HAP-1 (cell line): ENCODE measurements at regions not wholly inside any gene's neighbourhood (a gene's known extent, or its start where the extent isn't known, plus 50 kb on each side); places are given as distances from the start of the nearest gene placed in this dataset.
"Not testable (repeated sequence)": the region's sequence is repeated elsewhere in the genome, so short reads cannot be mapped to it uniquely, and the experiment has no call there.

Experiments
- DNase-seq, 2 experiments: peaks; one replicate each; pipeline ENCODE4 v3.0.0-alpha.2; 2016 to 2020; ENCODE audit warnings: low spot score in 2 of 2
- H3K27me3 ChIP-seq: fragments of 250-450 bp; sonication (Bioruptor Pico); 2 replicates; pipeline ENCODE4 v1.5.1; 2020; ENCODE audit warnings: low read depth, mild to moderate bottlenecking, moderate library complexity
- H3K36me3 ChIP-seq: fragments of 250-450 bp; sonication (Bioruptor Pico); replicated peaks from 2 replicates; pipeline ENCODE4 v1.5.1; 2020; ENCODE audit warnings: mild to moderate bottlenecking
- H3K4me1 ChIP-seq: fragments of 250-450 bp; sonication (Bioruptor Pico); 2 replicates; pipeline ENCODE4 v1.5.1; 2020; ENCODE audit warnings: mild to moderate bottlenecking
- H3K4me3 ChIP-seq: fragments of 250-450 bp; sonication (Bioruptor Pico); 2 replicates; pipeline ENCODE4 v1.5.1; 2020; ENCODE audit warnings: mild to moderate bottlenecking, moderate library complexity
- H3K9me3 ChIP-seq: fragments of 250-450 bp; sonication (Bioruptor Pico); 2 replicates; pipeline ENCODE4 v1.5.1; 2020; ENCODE audit warnings: mild to moderate bottlenecking, moderate library complexity
- in situ Hi-C: fragments of 300-500 bp; cut with MboI; formaldehyde crosslinking; loops from 3 replicates; pipeline ENCODE4 v1.14.3; 2020; ENCODE audit warnings: low sequenced_read_pairs, inconsistent platforms, mixed read lengths

DNA sequence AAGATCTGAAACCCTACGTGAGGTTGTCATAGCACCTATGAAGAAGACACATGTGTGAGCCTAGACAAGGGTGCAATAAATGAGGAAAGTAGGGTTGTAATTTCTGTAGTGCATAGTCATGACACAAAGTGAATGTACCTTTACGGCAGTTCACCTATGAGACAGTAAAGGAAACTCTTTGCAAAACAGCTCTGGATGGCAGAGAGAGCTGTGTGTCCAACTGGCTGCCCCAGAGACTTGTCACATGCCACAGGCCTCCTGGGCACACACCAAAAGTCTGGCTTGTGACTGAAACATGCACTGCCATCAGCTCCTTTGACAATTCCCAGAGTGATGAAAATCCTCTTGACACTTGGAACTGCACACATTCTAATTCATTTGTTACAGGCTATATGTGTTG, 90.7 kb upstream of the NAMPT start:
- H3K9me3 ChIP-seq: no peaks in the 10 kb centered on the region
- in situ Hi-C loops: no loop called here
- H3K27me3 ChIP-seq: no peaks in the 10 kb centered on the region
- no peaks in the 10 kb centered on the region for H3K4me1 ChIP-seq
- no peak overlapping the region for H3K4me3 ChIP-seq
- DNase-seq: no peak
- H3K36me3 ChIP-seq: no peaks in the 10 kb centered on the region

DNA sequence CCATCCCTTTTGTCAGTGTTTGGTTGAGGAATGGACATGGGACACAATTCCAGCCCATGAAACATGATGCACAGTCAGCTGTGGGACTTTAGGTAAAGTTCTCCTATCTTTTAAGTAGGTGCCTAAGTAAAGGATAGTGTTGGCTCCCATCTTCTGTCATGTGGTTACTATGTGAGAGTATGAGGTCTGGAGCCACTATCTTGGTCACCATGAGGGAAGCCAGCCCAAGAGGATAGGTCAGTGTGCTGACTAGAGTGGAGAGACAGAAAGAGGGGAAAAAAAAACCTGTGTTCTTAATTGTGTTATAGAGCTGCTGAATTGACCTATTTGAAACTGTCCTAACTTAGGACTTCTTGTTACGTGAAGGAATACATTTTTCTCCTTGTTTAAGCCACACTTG, 89.7 kb upstream of the NAMPT start:
- no peaks in the 10 kb centered on the region for H3K4me1 ChIP-seq
- in situ Hi-C loops: no loop called here
- DNase-seq: no peak

DNA sequence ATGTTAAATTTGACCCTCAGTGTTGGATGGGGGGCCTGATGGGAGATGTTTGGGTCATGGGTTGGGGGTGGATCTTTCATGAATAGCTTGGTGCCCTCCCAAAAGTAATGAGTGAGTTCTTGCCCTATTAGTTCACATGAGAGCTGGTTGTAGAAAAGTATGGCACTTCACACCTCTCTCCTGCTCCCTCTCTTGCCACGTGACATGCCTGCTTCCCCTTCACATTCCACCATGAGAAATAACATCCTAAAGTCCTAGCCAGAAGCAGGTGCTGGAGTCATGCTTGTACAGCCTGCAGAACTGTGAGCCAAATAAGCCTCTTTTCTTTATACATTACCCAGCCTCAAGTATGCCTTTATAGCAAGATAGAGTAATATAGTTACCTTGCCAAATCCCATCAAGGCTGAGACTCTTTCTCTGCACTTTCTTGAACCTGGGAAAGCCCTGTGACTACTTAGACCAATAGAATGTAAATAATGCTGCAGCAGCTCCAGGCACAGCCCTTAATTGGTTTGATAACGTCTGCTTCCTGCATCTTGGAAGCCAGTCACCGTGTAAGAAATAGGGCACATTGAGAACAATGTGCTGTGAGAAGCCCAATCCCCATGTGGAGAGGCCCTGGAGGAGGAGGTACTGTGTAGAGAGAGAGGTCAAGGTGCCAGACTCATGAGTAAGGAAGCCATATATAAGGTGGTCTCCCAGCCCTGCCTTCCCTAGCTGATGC, 88.0 kb upstream of the NAMPT start:
- no peak for DNase-seq
- no peaks in the 10 kb centered on the region for H3K4me1 ChIP-seq
- H3K9me3 ChIP-seq: no peaks in the 10 kb centered on the region
- no peaks in the 10 kb centered on the region for H3K27me3 ChIP-seq
- H3K36me3 ChIP-seq: no peaks in the 10 kb centered on the region
- in situ Hi-C loops: no loop called here
- H3K4me3 ChIP-seq: no peak overlapping the region

More for the DNA sequence above, 89.7 kb upstream of the NAMPT start:
- Histone ChIP-seq H3K9me3 (no peaks in the 10 kb centered on the region), H3K4me3 (no peak overlapping the region), H3K27me3 (no peaks in the 10 kb centered on the region), H3K36me3 (no peaks in the 10 kb centered on the region)

DNA sequence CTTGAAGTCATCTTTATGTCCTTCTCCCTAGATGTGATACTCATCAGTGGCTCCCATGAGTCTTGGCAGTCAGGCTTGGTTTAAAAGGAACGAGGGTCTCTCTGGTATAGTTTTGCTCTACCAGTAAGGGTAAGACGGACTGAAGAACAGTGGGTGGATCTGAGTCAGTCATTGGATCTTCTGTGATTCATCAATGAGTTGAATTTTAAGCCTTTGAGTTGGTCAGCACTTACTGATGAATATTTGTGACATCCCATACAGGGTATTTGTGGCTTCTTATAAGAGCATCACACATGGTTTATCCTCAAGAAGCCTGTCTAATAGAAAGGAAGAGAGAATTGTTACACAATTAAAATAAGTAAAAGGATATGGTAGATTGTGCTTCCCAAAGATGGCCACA, 87.3 kb upstream of the NAMPT start:
- in situ Hi-C loops: no loop called here
- Histone ChIP-seq H3K36me3 (no peaks in the 10 kb centered on the region), H3K9me3 (no peaks in the 10 kb centered on the region), H3K4me1 (no peaks in the 10 kb centered on the region), H3K27me3 (no peaks in the 10 kb centered on the region), H3K4me3 (no peak overlapping the region)
- DNase-seq: no peak

DNA sequence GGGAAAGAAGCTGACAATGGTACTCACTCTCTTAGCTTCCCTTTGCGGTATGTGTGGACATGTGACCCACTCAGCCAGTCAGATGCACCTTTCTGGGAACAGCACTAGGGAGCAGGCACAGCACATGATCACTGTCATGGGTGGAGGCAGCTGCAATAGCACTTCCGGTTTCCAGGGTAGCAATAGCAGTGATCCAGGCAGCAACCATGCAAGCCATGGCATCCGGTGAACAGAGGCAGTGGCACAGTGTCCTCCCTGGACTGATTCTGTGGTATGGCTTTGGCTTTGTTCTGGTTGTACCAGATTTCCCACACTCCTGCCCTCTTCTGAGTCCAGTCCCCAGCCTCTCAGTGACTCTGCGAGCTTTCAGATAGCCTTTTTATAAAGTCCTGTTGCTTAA, 86.8 kb upstream of the NAMPT start:
- H3K9me3 ChIP-seq: no peaks in the 10 kb centered on the region
- H3K4me1 ChIP-seq: no peaks in the 10 kb centered on the region
- H3K4me3 ChIP-seq: no peak overlapping the region
- H3K36me3 ChIP-seq: no peaks in the 10 kb centered on the region
- no peaks in the 10 kb centered on the region for H3K27me3 ChIP-seq
- no peak for DNase-seq
- in situ Hi-C loops: no loop called here

DNA sequence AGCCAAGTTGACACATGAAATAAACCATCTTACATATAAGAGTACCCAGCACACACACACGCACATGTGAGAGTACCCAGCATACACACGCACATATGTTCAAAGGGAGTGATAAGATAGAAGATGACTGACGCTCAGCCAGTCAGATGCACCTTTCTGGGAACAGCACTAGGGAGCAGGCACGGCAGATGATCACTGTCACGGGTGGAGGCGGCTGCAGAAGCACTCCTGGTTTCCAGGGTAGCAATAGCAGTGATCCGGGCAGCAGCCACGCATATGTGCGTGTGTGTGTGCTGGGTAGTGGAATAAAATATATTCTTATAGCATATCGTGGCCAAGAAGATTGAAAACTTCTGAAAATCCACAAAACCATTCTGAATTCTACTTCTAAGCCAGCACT, 85.8 kb upstream of the NAMPT start:
- in situ Hi-C loops: no loop called here
- Histone ChIP-seq H3K27me3 (no peaks in the 10 kb centered on the region), H3K9me3 (no peaks in the 10 kb centered on the region), H3K4me3 (no peak overlapping the region), H3K4me1 (no peaks in the 10 kb centered on the region), H3K36me3 (no peaks in the 10 kb centered on the region)
- no peak for DNase-seq

DNA sequence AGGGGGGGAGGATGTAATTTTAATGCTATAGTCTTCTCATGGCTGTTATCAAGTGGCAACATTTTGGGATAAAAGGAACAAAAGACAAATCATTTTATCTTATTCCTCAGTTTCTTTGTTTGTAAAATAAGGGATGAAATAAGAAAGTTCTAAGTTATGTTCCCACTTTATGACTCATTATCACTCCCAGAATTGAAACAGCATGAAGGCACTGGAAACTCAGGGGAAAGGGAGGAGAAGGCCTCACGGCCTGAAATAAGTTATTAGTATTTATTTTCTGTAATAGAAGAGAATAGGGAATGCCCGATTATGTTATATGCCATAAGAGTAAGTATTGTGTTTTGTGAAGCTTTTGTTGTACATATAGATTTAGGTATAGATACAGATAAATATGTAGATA, 85.0 kb upstream of the NAMPT start:
- Histone ChIP-seq H3K9me3 (no peaks in the 10 kb centered on the region), H3K4me1 (no peaks in the 10 kb centered on the region), H3K27me3 (no peaks in the 10 kb centered on the region), H3K4me3 (no peak overlapping the region), H3K36me3 (no peaks in the 10 kb centered on the region)
- in situ Hi-C loops: no loop called here
- no peak for DNase-seq

DNA sequence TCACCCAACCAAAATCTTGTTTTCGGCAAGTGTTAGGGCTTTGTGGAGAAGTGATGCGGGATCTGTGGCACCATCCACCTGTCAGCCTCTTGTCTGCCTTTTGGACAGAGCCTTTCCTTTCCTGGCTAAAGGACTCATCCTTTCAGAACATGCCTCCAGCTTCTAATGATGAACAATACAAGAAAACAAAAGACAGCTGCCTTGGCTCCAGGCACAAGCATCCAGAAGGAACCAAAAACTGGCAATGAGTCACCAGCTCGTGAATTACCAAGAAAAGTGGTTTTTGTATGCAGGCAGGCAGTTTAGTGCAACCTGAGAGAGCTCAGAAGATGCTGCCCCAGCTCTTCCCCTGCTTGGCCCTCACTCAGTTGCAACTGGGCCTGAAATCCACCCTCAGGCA, 84.6 kb upstream of the NAMPT start:
- Histone ChIP-seq H3K27me3 (no peaks in the 10 kb centered on the region), H3K4me1 (no peaks in the 10 kb centered on the region), H3K9me3 (no peaks in the 10 kb centered on the region), H3K4me3 (no peak overlapping the region), H3K36me3 (no peaks in the 10 kb centered on the region)
- in situ Hi-C loops: no loop called here
- no peak for DNase-seq

DNA sequence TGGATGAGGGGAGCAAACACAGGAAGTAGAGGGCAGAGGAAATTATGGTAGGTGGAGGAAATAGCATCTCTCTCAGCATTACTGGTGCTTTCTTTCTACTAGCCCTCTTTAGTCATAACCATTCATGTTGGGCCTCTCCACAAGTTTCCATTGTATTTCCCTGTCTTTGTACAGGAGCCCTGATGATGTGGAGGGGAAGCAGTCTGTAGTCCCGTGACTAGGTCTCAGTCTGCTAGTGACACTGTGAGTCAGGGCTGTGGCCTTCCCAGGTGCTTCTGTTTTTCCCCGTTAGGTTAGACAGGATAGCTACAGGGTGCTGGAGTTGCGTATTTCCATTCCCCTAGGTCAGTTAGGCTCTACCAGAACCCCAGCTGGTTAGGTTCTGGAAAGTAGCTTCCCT, 82.9 kb upstream of the NAMPT start:
- Histone ChIP-seq H3K4me1 (no peaks in the 10 kb centered on the region), H3K27me3 (no peaks in the 10 kb centered on the region), H3K9me3 (no peaks in the 10 kb centered on the region), H3K4me3 (no peak overlapping the region), H3K36me3 (no peaks in the 10 kb centered on the region)
- DNase-seq: no peak
- in situ Hi-C loops: no loop called here

DNA sequence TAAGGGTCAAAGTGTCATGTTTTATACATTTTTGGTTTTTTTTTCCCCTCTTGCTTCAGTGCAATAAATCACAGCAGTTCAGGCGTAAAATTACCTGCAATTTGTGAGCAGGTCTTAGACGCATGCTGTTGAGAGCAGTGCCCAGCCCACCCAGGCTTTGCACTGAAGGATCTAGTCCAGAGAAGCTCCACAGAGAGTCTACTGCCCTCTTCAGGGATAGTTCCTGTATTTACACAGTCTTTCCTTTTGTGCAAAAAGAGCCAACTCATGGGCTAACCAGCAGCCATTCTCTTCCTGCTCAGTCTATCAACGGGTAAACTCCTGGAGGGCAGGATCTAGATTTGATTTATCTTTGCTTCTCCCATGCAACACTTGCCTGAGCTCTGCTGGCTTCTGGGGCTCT, 82.2 kb upstream of the NAMPT start:
- DNase-seq: no peak
- in situ Hi-C loops: no loop called here
- Histone ChIP-seq H3K4me3 (no peak overlapping the region), H3K4me1 (no peaks in the 10 kb centered on the region), H3K9me3 (no peaks in the 10 kb centered on the region), H3K36me3 (no peaks in the 10 kb centered on the region), H3K27me3 (no peaks in the 10 kb centered on the region)

DNA sequence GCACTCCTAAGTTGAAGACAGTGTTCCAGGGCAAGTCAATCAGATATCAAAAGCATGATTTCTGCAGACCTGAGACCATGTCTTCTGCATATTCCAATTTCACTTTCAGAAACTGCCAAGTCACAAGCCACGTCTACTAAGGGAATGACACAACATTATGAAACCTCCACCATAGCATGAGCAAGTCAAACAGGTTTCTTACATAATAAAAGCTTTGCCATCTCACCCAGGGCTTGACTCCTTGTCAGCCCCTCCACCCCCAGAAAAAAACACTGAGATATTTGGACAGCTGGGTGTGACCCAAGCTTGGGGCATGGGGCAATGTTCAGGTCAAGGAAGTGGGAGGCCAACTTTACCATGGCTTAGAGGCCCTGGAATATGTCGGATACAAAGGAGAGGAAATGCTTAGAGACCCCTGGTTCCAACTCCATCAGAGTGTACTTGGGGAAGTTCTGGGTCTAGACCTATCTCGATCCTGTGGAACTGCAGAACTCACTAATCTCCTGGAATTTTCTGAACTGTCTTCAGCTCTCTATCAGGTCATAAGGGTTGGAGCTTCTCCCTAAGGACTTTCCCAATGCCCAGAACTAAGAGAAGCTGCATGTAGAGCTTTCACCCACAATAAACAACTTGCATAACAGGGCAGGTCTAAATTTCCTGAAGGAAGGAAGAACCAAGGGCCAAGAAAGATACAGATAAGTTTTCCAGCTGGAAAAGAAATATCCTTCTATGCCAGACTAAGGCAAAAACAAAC, 80.6 kb upstream of the NAMPT start:
- Histone ChIP-seq H3K4me3 (no peak overlapping the region), H3K36me3 (no peaks in the 10 kb centered on the region), H3K4me1 (no peaks in the 10 kb centered on the region), H3K9me3 (no peaks in the 10 kb centered on the region), H3K27me3 (no peaks in the 10 kb centered on the region)
- no peak for DNase-seq
- in situ Hi-C loops: no loop called here

DNA sequence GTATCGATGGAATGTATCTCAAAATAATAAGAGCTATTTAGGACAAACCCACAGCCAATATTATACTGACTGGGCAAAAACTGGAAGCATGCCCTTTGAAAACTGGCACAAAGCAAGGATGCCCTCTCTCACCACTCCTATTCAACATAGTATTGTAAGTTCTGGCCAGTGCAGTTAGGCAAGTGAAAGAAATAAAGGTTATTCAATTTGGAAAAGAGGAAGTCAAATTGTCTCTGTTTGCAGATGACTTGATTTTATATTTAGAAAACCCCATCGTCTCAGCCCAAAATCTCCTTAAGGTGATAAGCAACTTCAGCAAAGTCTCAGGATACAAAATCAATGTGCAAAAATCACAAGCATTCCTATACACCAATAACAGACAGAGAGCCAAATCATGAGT, 77.7 kb upstream of the NAMPT start:
- H3K4me3 ChIP-seq, H3K9me3 ChIP-seq, H3K4me1 ChIP-seq, in situ Hi-C loops, DNase-seq, H3K27me3 ChIP-seq, H3K36me3 ChIP-seq: not testable (repeated sequence)

DNA sequence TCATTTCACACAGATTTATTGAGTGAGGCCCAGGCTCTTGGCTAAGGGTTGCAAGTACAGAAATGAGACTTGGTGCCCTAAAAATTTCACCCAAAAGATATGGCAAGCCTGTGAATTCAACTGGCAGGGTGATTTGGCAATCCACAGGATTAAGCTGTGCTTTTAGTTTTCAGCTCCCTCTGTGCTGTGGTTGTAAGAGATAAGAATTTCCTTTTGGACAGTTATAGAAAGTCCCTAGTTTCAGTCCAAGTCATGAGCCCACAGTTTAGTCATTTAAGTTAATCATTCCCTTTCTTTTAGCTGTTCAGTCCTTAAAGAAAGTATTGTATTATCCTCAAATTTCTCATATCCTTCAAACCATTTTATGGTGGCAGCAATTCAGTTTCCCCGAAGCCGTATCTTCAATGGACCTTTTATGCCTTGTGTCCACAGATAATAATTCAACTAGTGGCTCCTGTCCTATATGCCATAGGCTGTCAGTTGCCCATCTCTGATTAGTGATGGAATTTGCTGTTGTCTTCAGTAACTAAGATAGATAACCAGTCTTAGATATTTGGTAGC, 73.4 kb upstream of the NAMPT start:
- H3K36me3 ChIP-seq: no peaks in the 10 kb centered on the region
- no peak for DNase-seq
- no peak overlapping the region for H3K4me3 ChIP-seq
- in situ Hi-C loops: no loop called here
- no peaks in the 10 kb centered on the region for H3K9me3 ChIP-seq
- H3K27me3 ChIP-seq: no peaks in the 10 kb centered on the region
- H3K4me1 ChIP-seq: no peaks in the 10 kb centered on the region

DNA sequence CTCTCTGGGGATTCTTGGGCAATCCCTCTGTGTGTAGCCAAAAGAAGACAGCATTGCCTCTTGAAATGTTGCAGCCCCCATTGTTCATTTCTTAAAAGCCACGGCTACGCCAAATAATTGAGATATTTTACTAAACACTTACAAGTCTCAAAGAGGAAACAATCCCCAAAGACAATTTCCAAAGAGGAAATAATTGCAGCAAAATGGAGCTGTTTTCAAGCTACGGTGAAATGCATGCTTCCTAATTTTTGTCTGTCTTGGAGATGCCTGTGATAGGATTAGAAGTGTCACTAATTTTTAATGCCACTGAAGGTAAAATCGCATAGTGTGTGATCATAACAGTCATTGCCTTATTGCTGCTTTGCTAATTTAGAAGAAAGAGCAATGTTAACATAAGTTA, 72.9 kb upstream of the NAMPT start:
- no peak overlapping the region for H3K4me3 ChIP-seq
- no peaks in the 10 kb centered on the region for H3K9me3 ChIP-seq
- H3K4me1 ChIP-seq: no peaks in the 10 kb centered on the region
- H3K36me3 ChIP-seq: no peaks in the 10 kb centered on the region
- in situ Hi-C loops: no loop called here
- no peaks in the 10 kb centered on the region for H3K27me3 ChIP-seq
- no peak for DNase-seq
